ENCODE measurements at regions not wholly inside any gene's neighbourhood (a gene's known extent, or its start where the extent isn't known, plus 50 kb on each side); places are given as distances from the start of the nearest gene placed in this dataset.

- TF ChIP-seq CTCF (IDR thresholded peaks at IDR 0.05): no peak
- TF ChIP-seq POLR2A (IDR thresholded peaks at IDR 0.05): no peak
Measured at GRCh38 chr22:34210301-34210700, 290.0 kb upstream of the LARGE1 start.

Measured in heart left ventricle (tissue), 13 donors.